IMR-90 (cell line): ENCODE measurements at regions not wholly inside any gene's neighbourhood (a gene's known extent, or its start where the extent isn't known, plus 50 kb on each side); places are given as distances from the start of the nearest gene placed in this dataset.

ENCODE experiments used
- ATAC-seq: fragments of 200-7000 bp; cut with Tn5 transposase; 2 replicates; pipeline ENCODE4 v1.9.1; 2020; ENCODE audit warnings: low read depth, mild to moderate bottlenecking, moderate library complexity
- BruUV-seq: library from RNA; stranded (reverse); fragments of 400-500 nt; replicated peaks from 2 replicates; lab custom pipeline; 2021; lab: Mats Ljungman, UMichigan
- CTCF ChIA-PET: fragments of 300-600 bp; formaldehyde crosslinking; extraction: SDS; loops from one replicate; lab custom pipeline; 2021; ENCODE audit warnings: antibody characterized with exemption; lab: Yijun Ruan, JAX
- POLR2A ChIA-PET: fragments of 300-600 bp; sonication (Branson Sonifier 250); formaldehyde crosslinking; loops from one replicate; lab custom pipeline; 2022; ENCODE audit warnings: antibody characterized with exemption; ENCODE audit not compliant: unreplicated experiment; lab: Charles Lee
- DNase-seq: peaks from one replicate; pipeline ENCODE4 v3.0.0; 2013
- H2AFZ ChIP-seq: replicated peaks from 2 replicates; pipeline ENCODE3; 2013; ENCODE audit warnings: low read length, mild to moderate bottlenecking; ENCODE audit not compliant: poor library complexity
- H2AK5ac ChIP-seq: 2 replicates; pipeline ENCODE4 v1.6.1; 2013; ENCODE audit warnings: low read depth, low read length, inconsistent platforms
- H2AK9ac ChIP-seq: replicated peaks from 2 replicates; pipeline ENCODE3; 2013; ENCODE audit warnings: mild to moderate bottlenecking, low read depth, low read length, moderate library complexity; ENCODE audit not compliant: poor library complexity
- H2BK120ac ChIP-seq: 2 replicates; pipeline ENCODE4 v1.6.1; 2013; ENCODE audit warnings: low read depth, low read length, inconsistent platforms
- H2BK15ac ChIP-seq: 3 replicates; pipeline ENCODE4 v1.6.1; 2013; ENCODE audit warnings: low read depth, low read length, inconsistent platforms
- H2BK20ac ChIP-seq: 2 replicates; pipeline ENCODE4 v1.6.1; 2013; ENCODE audit warnings: low read depth, mild to moderate bottlenecking, inconsistent platforms, low read length, moderate library complexity
- H2BK5ac ChIP-seq: 2 replicates; pipeline ENCODE4 v1.6.1; 2013; ENCODE audit warnings: mild to moderate bottlenecking, low read depth, low read length, inconsistent platforms; ENCODE audit not compliant: poor library complexity, severe bottlenecking
- H3K14ac ChIP-seq: replicated peaks from 2 replicates; pipeline ENCODE4 v1.6.1; 2013; ENCODE audit warnings: low read depth, low read length, inconsistent platforms
- H3K18ac ChIP-seq: 2 replicates; pipeline ENCODE4 v1.6.1; 2013; ENCODE audit warnings: low read depth, low read length, control low read depth
- H3K23ac ChIP-seq: 2 replicates; pipeline ENCODE4 v1.6.1; 2013; ENCODE audit warnings: low read depth, low read length, inconsistent platforms
- H3K27ac ChIP-seq: 2 replicates; pipeline ENCODE4 v1.5.1; 2013; ENCODE audit warnings: mild to moderate bottlenecking, control low read depth, low read length; ENCODE audit not compliant: insufficient read depth
- H3K27me3 ChIP-seq: 2 replicates; pipeline ENCODE4 v1.6.1; 2013; ENCODE audit warnings: low read length; ENCODE audit not compliant: control insufficient read depth, insufficient read depth
- H3K36me3 ChIP-seq: 2 replicates; pipeline ENCODE4 v1.6.1; 2013; ENCODE audit warnings: low read length, mixed read lengths; ENCODE audit not compliant: control insufficient read depth, insufficient read depth
- H3K4ac ChIP-seq: 2 replicates; pipeline ENCODE4 v1.6.1; 2013; ENCODE audit warnings: low read depth, low read length, inconsistent platforms
- H3K4me1 ChIP-seq: 2 replicates; pipeline ENCODE4 v1.6.1; 2013; ENCODE audit warnings: low read length, mixed read lengths; ENCODE audit not compliant: control insufficient read depth, insufficient read depth
- H3K4me2 ChIP-seq: 2 replicates; pipeline ENCODE4 v1.6.1; 2013; ENCODE audit warnings: low read depth, mild to moderate bottlenecking, control low read depth, low read length, moderate library complexity
- H3K4me3 ChIP-seq: 2 replicates; pipeline ENCODE4 v1.5.1; 2013; ENCODE audit warnings: low read depth, mild to moderate bottlenecking, control low read depth, low read length, moderate library complexity; ENCODE audit not compliant: insufficient read depth
- H3K56ac ChIP-seq: 2 replicates; pipeline ENCODE4 v1.6.1; 2013; ENCODE audit warnings: low read length, inconsistent platforms; ENCODE audit not compliant: insufficient read depth; ENCODE audit errors: extremely low read depth
- H3K79me1 ChIP-seq, 2 experiments: 2 replicates each; pipeline ENCODE4 v1.6.1; 2013; ENCODE audit warnings: low read length in 2 of 2, inconsistent platforms in 1 of 2, low read depth in 1 of 2
- H3K9ac ChIP-seq: 2 replicates; pipeline ENCODE4 v1.6.1; 2013; ENCODE audit warnings: low read depth, low read length, control low read depth
- H3K9me1 ChIP-seq: 2 replicates; pipeline ENCODE4 v1.6.1; 2013; ENCODE audit warnings: low read length, inconsistent platforms; ENCODE audit not compliant: insufficient read depth
- H3K9me3 ChIP-seq: 2 replicates; pipeline ENCODE4 v1.6.1; 2013; ENCODE audit warnings: low read length; ENCODE audit not compliant: control insufficient read depth, insufficient read depth
- H4K20me1 ChIP-seq: 2 replicates; pipeline ENCODE4 v1.6.1; 2013; ENCODE audit warnings: low read length, inconsistent platforms; ENCODE audit not compliant: insufficient read depth
- H4K5ac ChIP-seq: 2 replicates; pipeline ENCODE4 v1.6.1; 2013; ENCODE audit warnings: mild to moderate bottlenecking, low read depth, low read length, control low read depth
- H4K8ac ChIP-seq, 2 experiments: 2 replicates each; pipeline ENCODE4 v1.6.1; 2013; ENCODE audit warnings: low read depth in 2 of 2, low read length in 2 of 2, control low read depth in 1 of 2, inconsistent platforms in 1 of 2
- H4K91ac ChIP-seq: 2 replicates; pipeline ENCODE4 v1.6.1; 2013; ENCODE audit warnings: low read depth, low read length, inconsistent platforms; ENCODE audit not compliant: insufficient read depth
- BHLHE40 ChIP-seq: fragments of 150-350 bp; IDR thresholded peaks from 2 replicates; pipeline ENCODE4 v1.6.1; 2016; ENCODE audit warnings: mild to moderate bottlenecking, low read depth, low read length
- CEBPB ChIP-seq: IDR thresholded peaks from 2 replicates; pipeline ENCODE4 v1.6.1; 2012; ENCODE audit warnings: low read depth, low read length, improper control_type of control experiment
- CHD1 ChIP-seq: IDR thresholded peaks from 2 replicates; pipeline ENCODE4 v1.6.1; 2012; ENCODE audit warnings: low read depth, low read length, improper control_type of control experiment
- ELK1 ChIP-seq: fragments of 150-350 bp; IDR thresholded peaks from 2 replicates; pipeline ENCODE4 v1.6.1; 2016; ENCODE audit warnings: low read depth, mild to moderate bottlenecking, low read length, moderate library complexity, borderline replicate concordance
- POLR2A ChIP-seq: IDR thresholded peaks from 2 replicates; pipeline ENCODE4 v1.6.1; 2012; ENCODE audit warnings: mild to moderate bottlenecking, low read depth, low read length
- RAD21 ChIP-seq: IDR thresholded peaks from 2 replicates; pipeline ENCODE4 v1.6.1; 2012; ENCODE audit warnings: low read length, improper control_type of control experiment
- RCOR1 ChIP-seq: IDR thresholded peaks from 2 replicates; pipeline ENCODE4 v1.6.1; 2012; ENCODE audit warnings: mild to moderate bottlenecking, low read length, improper control_type of control experiment; ENCODE audit not compliant: insufficient replicate concordance
- RFX5 ChIP-seq: IDR thresholded peaks from 2 replicates; pipeline ENCODE4 v1.8.0; 2012; ENCODE audit warnings: low read depth, mild to moderate bottlenecking, low read length, moderate library complexity
- SMC3 ChIP-seq: fragments of 150-350 bp; IDR thresholded peaks from 2 replicates; pipeline ENCODE4 v1.6.1; 2016; ENCODE audit warnings: low read depth, mild to moderate bottlenecking, antibody characterized with exemption, low read length, moderate library complexity
- USF2 ChIP-seq: fragments of 150-350 bp; IDR thresholded peaks from 2 replicates; pipeline ENCODE4 v1.6.1; 2017; ENCODE audit warnings: mild to moderate bottlenecking, antibody characterized with exemption, low read length, low read depth
- WGBS, 2 experiments: methylation state at CpG; one replicate each; pipeline versions ENCODE4 v1.1.5 to v1.1.7; 2013; ENCODE audit warnings: missing lambda C conversion rate in 2 of 2; ENCODE audit not compliant: insufficient read length in 1 of 2; ENCODE audit errors: extremely low coverage in 2 of 2; 5-methylcytosine and 5-hydroxymethylcytosine counted together
- dilution Hi-C: fragments of 300-500 bp; cut with HindIII; formaldehyde crosslinking; loops from one replicate; pipeline ENCODE4 v1.14.3; 2018; ENCODE audit warnings: low sequenced_read_pairs; ENCODE audit not compliant: unreplicated experiment
- in situ Hi-C: fragments of 300-500 bp; cut with MboI; formaldehyde crosslinking; loops from 3 replicates; pipeline ENCODE4 v1.14.3; 2019; ENCODE audit warnings: low sequenced_read_pairs, inconsistent platforms, mixed read lengths
- intact Hi-C: fragments of 100-400 bp; cut with micrococcal nuclease; formaldehyde crosslinking; loops from 2 replicates; pipeline ENCODE4 v1.10.0; 2022

- Histone ChIP-seq H4K20me1 (no peaks in the 10 kb centered on the region), H3K36me3 (no peaks in the 10 kb centered on the region), H3K27ac (no peak overlapping the region), H2AK9ac (no peak overlapping the region), H3K27me3 (no peaks in the 10 kb centered on the region), H3K9me3 (peaks cover 13% of the 10 kb centered on the region), H3K79me1 (no peaks in the 10 kb centered on the region), H3K4me1 (no peaks in the 10 kb centered on the region), H2BK15ac (no peak overlapping the region), H3K23ac (no peak overlapping the region), H3K9me1 (no peaks in the 10 kb centered on the region), H2AFZ (no peak overlapping the region), H4K5ac (no peak overlapping the region), H3K56ac (no peak overlapping the region), H4K91ac (no peak overlapping the region), H3K4me3 (no peak overlapping the region), H3K18ac (no peak overlapping the region), H3K9ac (no peak overlapping the region), H2BK120ac (no peak overlapping the region), H2BK20ac (no peak overlapping the region), H3K14ac (no peak overlapping the region), H2BK5ac (no peak overlapping the region), H3K4me2 (no peak overlapping the region), H3K4ac (no peak overlapping the region), H4K8ac (no peak overlapping the region), H2AK5ac (no peak overlapping the region)
- POLR2A ChIA-PET = no interaction called here
- CTCF ChIA-PET = no interaction called here
- WGBS, 2 experiments = no CpG with 5 or more reads among the region's 2 CpGs
- BruUV-seq = no TSS peak
- in situ Hi-C loops = no loop called here
- DNase-seq = no peak
- intact Hi-C loops = no loop called here
- ATAC-seq = no peak
- TF ChIP-seq RCOR1 = no peak
- no peak for TF ChIP-seq CEBPB
- TF ChIP-seq RFX5 = no peak
- no peak for TF ChIP-seq CHD1
- TF ChIP-seq BHLHE40 = no peak
- no peak for TF ChIP-seq RAD21
- TF ChIP-seq SMC3 = no peak
- TF ChIP-seq POLR2A = no peak
- no peak for TF ChIP-seq USF2
- TF ChIP-seq ELK1 = no peak
- dilution Hi-C loops = no loop called here
These were observed 462.6 kb upstream of the SOX11 start for GRCh38 chr2:5229574-5229973.
